CD1c-positive myeloid dendritic cell (primary cell): ENCODE measurements at regions not wholly inside any gene's neighbourhood (a gene's known extent, or its start where the extent isn't known, plus 50 kb on each side); places are given as distances from the start of the nearest gene placed in this dataset.
A peak's percentile ranks its signal among the peaks of the same experiment; 100 is the strongest.

Experiments
- DNase-seq: peaks from one replicate; pipeline ENCODE4 v3.0.0-alpha.2; 2016; ENCODE audit errors: extremely low spot score

GRCh38 chr14:101120641-101121507 lies 217.4 kb upstream of the RTL1 start:
- peak; percentile 91 for DNase-seq

- no peak for DNase-seq
Observed at GRCh38 chr14:101121508-101122139, 218.1 kb upstream of the RTL1 start.

- no peak for DNase-seq
Observed at GRCh38 chr14:101122237-101123141, 219.0 kb upstream of the RTL1 start.

GRCh38 chr14:101123618-101124510 lies 220.3 kb upstream of the RTL1 start:
- DNase-seq = no peak

GRCh38 chr14:101124815-101125214 lies 221.3 kb upstream of the RTL1 start:
- DNase-seq = no peak

- no peak for DNase-seq
Observed at GRCh38 chr14:101125313-101125712, 221.8 kb upstream of the RTL1 start.

- no peak for DNase-seq
Observed at GRCh38 chr14:101125719-101126651, 222.5 kb upstream of the RTL1 start.

GRCh38 chr14:101126731-101127130 lies 223.2 kb upstream of the RTL1 start:
- DNase-seq = no peak

GRCh38 chr14:101127224-101127623 lies 223.7 kb upstream of the RTL1 start:
- DNase-seq = no peak

- no peak for DNase-seq
Observed at GRCh38 chr14:101128478-101129321, 225.2 kb upstream of the RTL1 start.

GRCh38 chr14:101129521-101130167 lies 226.1 kb upstream of the RTL1 start:
- no peak for DNase-seq

GRCh38 chr14:101130861-101131260 lies 227.3 kb upstream of the RTL1 start:
- no peak for DNase-seq

GRCh38 chr14:101131451-101131916 lies 228.0 kb upstream of the RTL1 start:
- DNase-seq = no peak

GRCh38 chr14:101132051-101132571 lies 228.6 kb upstream of the RTL1 start:
- no peak for DNase-seq

- no peak for DNase-seq
Observed at GRCh38 chr14:101132588-101132987, 229.1 kb upstream of the RTL1 start.

- DNase-seq = no peak
Observed at GRCh38 chr14:101133068-101133467, 229.5 kb upstream of the RTL1 start.

- no peak for DNase-seq
Observed at GRCh38 chr14:101134161-101134631, 230.7 kb upstream of the RTL1 start.

- DNase-seq = no peak
Observed at GRCh38 chr14:101134851-101135433, 231.4 kb upstream of the RTL1 start.
